ENCODE measurements at regions not wholly inside any gene's neighbourhood (a gene's known extent, or its start where the extent isn't known, plus 50 kb on each side); places are given as distances from the start of the nearest gene placed in this dataset.

- no peak for DNase-seq (ENCODE audit: low read depth in 2 of 2)
Observed at GRCh38 chr5:171650597-171650996, 135.0 kb upstream of the SMIM23 start.

GRCh38 chr5:171651102-171651501, 134.5 kb upstream of the SMIM23 start:
- DNase-seq (ENCODE audit: low read depth in 2 of 2), result no peak

GRCh38 chr5:171654881-171655280, 130.7 kb upstream of the SMIM23 start:
- no peak for DNase-seq (ENCODE audit: low read depth in 2 of 2)

GRCh38 chr5:171657473-171657872, 128.1 kb upstream of the SMIM23 start:
- no peak for DNase-seq (ENCODE audit: low read depth in 2 of 2)

GRCh38 chr5:171659896-171660295, 125.7 kb upstream of the SMIM23 start:
- no peak for DNase-seq (ENCODE audit: low read depth in 2 of 2)

GRCh38 chr5:171660434-171660833, 125.2 kb upstream of the SMIM23 start:
- DNase-seq (ENCODE audit: low read depth in 2 of 2), result no peak

GRCh38 chr5:171661143-171661542, 124.5 kb upstream of the SMIM23 start:
- DNase-seq (ENCODE audit: low read depth in 2 of 2), result no peak

GRCh38 chr5:171663311-171664085, 122.1 kb upstream of the SMIM23 start:
- no peak for DNase-seq (ENCODE audit: low read depth in 2 of 2)

- no peak for DNase-seq (ENCODE audit: low read depth in 2 of 2)
Observed at GRCh38 chr5:171664489-171664888, 121.1 kb upstream of the SMIM23 start.

- DNase-seq (ENCODE audit: low read depth in 2 of 2), result no peak
Observed at GRCh38 chr5:171666815-171667214, 118.8 kb upstream of the SMIM23 start.

- DNase-seq (ENCODE audit: low read depth in 2 of 2), result no peak
Observed at GRCh38 chr5:171667341-171668096, 118.1 kb upstream of the SMIM23 start.

GRCh38 chr5:171668097-171668412, 117.6 kb upstream of the SMIM23 start:
- DNase-seq (ENCODE audit: low read depth in 2 of 2), result no peak

- no peak for DNase-seq (ENCODE audit: low read depth in 2 of 2)
Observed at GRCh38 chr5:171669571-171669970, 116.0 kb upstream of the SMIM23 start.

GRCh38 chr5:171672556-171672955, 113.1 kb upstream of the SMIM23 start:
- DNase-seq (ENCODE audit: low read depth in 2 of 2), result no peak

GRCh38 chr5:171673328-171673727, 112.3 kb upstream of the SMIM23 start:
- no peak for DNase-seq (ENCODE audit: low read depth in 2 of 2)

GRCh38 chr5:171673840-171674239, 111.8 kb upstream of the SMIM23 start:
- no peak for DNase-seq (ENCODE audit: low read depth in 2 of 2)

- DNase-seq (ENCODE audit: low read depth in 2 of 2), result no peak
Observed at GRCh38 chr5:171675511-171675910, 110.1 kb upstream of the SMIM23 start.

GRCh38 chr5:171676286-171676944, 109.2 kb upstream of the SMIM23 start:
- DNase-seq (ENCODE audit: low read depth in 2 of 2), result no peak

- no peak for DNase-seq (ENCODE audit: low read depth in 2 of 2)
Observed at GRCh38 chr5:171678646-171679045, 107.0 kb upstream of the SMIM23 start.

GRCh38 chr5:171680485-171680884, 105.1 kb upstream of the SMIM23 start:
- DNase-seq (ENCODE audit: low read depth in 2 of 2), result no peak

- DNase-seq (ENCODE audit: low read depth in 2 of 2), result no peak
Observed at GRCh38 chr5:171681061-171681460, 104.6 kb upstream of the SMIM23 start.

GRCh38 chr5:171681677-171682076, 103.9 kb upstream of the SMIM23 start:
- DNase-seq (ENCODE audit: low read depth in 2 of 2), result no peak

- DNase-seq (ENCODE audit: low read depth in 2 of 2), result no peak
Observed at GRCh38 chr5:171682801-171683200, 102.8 kb upstream of the SMIM23 start.

Data from stimulated activated CD8-positive, alpha-beta memory T cell treated with anti-CD3 and anti-CD28 coated beads, Interleukin-2, amount 100 ng/mL, for 48 hours (primary cell).